ENCODE measurements at regions not wholly inside any gene's neighbourhood (a gene's known extent, or its start where the extent isn't known, plus 50 kb on each side); places are given as distances from the start of the nearest gene placed in this dataset.

DNA sequence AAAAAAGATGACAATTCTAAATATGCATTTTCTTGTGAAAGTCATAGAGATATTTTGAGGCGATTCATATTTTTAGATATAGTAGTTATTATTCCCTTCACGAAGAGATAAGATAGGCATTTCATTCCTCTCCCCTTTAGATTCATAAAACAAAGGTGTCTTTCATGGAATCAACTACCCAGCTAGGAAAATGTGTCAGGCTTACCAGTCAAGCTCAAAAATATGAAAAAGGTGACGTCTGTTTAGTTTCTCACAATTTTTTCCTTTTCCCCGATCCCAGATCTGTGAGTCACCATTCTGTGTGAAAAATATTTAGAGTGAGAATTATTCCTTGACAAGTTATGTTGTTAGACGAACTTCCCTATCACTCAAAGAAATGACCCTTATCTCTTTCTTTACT, 95.4 kb upstream of the FN1 start:
- Mint-ChIP-seq H3K9me3 (no peaks in the 10 kb centered on the region), H3K4me1 (no peaks in the 10 kb centered on the region), H3K27ac (no peak overlapping the region), H3K4me3 (no peak overlapping the region), H3K27me3 (no peaks in the 10 kb centered on the region), H3K36me3 (no peaks in the 10 kb centered on the region)
- CTCF ChIA-PET: no interaction called here
- DNase-seq: no peak

DNA sequence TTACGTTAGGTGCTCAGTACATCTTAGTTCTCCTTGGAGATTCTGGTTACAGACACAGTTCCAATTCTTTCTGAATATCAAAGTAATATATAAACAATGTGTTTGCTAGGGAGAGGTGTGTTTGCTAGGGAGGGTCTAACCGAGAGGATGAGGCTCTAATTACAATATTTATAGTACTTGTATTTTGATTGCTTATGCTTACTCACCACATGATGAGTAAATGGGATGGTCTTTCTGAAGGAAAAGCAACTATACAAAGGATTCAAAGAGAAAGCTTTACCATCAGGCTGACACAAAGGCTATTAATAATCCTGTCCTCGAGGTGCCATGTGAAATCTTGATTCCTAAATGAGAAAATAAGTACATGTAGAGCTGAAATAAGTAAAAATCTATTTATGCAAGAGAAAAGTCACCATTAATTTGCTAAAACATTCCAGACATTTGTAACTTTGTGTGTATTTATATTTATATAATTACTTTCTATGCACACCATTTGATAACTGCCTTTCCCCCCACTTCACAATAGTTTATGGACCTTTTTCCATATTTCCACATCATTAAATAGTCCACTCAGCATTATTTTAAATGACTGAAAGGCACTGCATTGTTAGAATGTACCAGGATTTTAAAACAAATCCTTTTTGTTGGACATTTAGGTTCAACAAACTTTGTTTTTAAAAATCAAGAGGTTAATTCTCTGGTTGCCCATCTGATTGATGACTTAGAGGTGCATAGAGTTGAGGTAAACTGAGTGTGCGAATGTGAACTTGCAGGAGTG, 94.5 kb upstream of the FN1 start:
- Mint-ChIP-seq H3K4me1 (no peaks in the 10 kb centered on the region), H3K36me3 (no peaks in the 10 kb centered on the region), H3K4me3 (no peak overlapping the region), H3K27ac (no peak overlapping the region), H3K27me3 (peaks cover 4% of the 10 kb centered on the region), H3K9me3 (no peaks in the 10 kb centered on the region)
- CTCF ChIA-PET: no interaction called here
- no peak for DNase-seq

DNA sequence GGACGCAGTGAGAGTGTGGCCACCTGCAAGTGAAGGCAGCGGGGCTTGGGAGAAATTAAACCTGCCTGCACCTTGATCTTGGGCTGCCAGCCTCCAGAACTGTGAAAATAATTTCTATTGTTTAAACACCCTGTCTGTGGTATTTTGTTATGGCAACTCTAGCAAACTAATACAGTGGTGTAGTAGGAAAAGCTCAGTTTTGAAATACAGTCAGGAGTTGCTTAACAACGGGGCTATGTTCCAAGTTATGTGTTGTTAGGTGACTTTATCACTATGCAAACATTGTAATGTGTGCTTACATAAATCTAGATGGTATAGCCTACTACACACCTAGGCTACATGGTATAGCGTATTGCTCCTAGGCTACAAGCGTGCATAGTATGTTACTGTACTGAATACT, 93.4 kb upstream of the FN1 start:
- no peak overlapping the region for H3K4me3 Mint-ChIP-seq
- H3K4me1 Mint-ChIP-seq: no peaks in the 10 kb centered on the region
- H3K27ac Mint-ChIP-seq: no peak overlapping the region
- no peak for DNase-seq
- H3K27me3 Mint-ChIP-seq: peaks cover 4% of the 10 kb centered on the region
- H3K9me3 Mint-ChIP-seq: no peaks in the 10 kb centered on the region
- no peaks in the 10 kb centered on the region for H3K36me3 Mint-ChIP-seq
- CTCF ChIA-PET: no interaction called here

DNA sequence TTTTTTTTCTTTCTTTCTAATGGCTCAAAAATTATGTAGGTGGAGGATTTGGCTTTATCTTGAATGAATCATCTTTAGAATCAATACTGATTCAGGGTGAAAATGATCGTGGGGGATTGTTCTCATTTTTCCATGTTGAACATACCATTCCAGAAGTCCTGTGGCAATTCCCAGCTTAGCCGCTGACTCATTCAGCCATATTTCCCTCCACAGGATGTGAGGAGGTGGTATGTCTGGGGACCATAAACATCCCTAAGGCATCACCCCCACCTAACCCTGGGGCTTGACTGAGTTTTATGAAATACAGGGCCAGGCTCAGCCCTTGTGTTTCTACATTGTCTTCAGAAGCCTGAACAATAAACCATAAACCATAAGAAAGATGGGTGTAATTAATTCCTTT, 92.7 kb upstream of the FN1 start:
- no peak for DNase-seq
- Mint-ChIP-seq H3K4me3 (no peak overlapping the region), H3K27me3 (peaks cover 4% of the 10 kb centered on the region), H3K9me3 (no peaks in the 10 kb centered on the region), H3K4me1 (no peaks in the 10 kb centered on the region), H3K27ac (no peak overlapping the region), H3K36me3 (no peaks in the 10 kb centered on the region)
- CTCF ChIA-PET: no interaction called here

DNA sequence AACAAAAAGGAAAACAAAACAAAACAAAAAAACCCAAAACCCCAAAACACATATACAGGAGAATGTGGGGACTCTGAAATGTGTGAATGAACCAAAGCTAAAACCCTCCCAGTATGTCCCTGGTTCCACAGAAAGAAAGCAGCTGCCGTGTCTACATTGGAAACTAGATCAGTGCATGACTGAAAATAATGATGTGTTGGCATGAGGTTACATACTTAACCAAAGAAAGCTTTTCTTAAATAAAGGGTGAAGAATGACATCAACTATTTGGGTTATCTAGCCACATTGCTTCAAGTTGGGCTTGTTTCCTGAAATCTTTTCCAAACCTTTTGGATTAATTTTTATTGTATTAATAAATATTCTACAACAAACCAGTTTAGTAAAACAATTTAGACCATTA, 91.9 kb upstream of the FN1 start:
- no peaks in the 10 kb centered on the region for H3K9me3 Mint-ChIP-seq
- CTCF ChIA-PET: no interaction called here
- no peak for DNase-seq
- no peak overlapping the region for H3K4me3 Mint-ChIP-seq
- peaks cover 4% of the 10 kb centered on the region for H3K27me3 Mint-ChIP-seq
- H3K36me3 Mint-ChIP-seq: no peaks in the 10 kb centered on the region
- no peaks in the 10 kb centered on the region for H3K4me1 Mint-ChIP-seq
- H3K27ac Mint-ChIP-seq: no peak overlapping the region

DNA sequence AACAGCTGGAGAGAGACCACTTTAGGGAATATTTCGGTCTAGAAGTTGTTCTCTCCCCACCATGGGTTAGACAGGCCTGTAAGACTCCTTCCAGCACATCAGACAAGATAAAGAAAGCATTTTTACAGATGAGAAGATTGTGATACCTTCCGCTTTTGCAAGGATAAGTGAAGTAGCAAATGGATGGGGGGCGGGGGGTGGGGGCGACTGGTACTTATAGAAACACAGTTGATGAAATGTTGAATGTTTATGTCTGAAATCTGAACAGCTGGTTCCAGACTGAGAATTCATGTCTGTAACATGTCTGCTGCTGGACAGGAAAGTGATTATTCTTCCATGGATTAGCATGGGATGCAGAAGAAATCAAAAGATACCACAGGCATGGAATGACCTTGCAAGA, 90.5 kb upstream of the FN1 start:
- CTCF ChIA-PET: interaction anchor here (0.6 kb wide), 1 partner anchor 170 kb away, joined by 4 read pairs; no protein-coding TSS in a partner anchor
- no peaks in the 10 kb centered on the region for H3K36me3 Mint-ChIP-seq
- DNase-seq: no peak
- peaks cover 4% of the 10 kb centered on the region for H3K27me3 Mint-ChIP-seq
- H3K4me3 Mint-ChIP-seq: no peak overlapping the region
- no peaks in the 10 kb centered on the region for H3K4me1 Mint-ChIP-seq
- no peaks in the 10 kb centered on the region for H3K9me3 Mint-ChIP-seq
- no peak overlapping the region for H3K27ac Mint-ChIP-seq

DNA sequence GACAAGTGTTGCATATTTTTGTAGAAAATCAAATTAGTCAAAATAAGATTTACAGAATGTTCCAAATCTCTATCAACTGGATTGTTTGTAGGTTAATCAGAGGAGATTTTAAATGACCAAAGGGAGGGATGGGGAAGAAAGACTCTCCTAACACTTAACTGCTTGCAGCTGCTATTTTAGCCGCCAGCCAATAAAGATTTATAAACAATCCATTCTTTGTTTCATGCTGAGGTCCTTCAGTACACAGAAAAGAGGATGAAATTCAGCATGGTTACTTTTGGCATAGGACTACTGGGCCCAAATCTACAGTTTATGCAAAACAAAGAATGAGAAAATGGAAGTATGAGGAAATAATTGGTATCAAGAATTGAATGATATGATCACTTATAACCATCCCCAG, 86.4 kb upstream of the FN1 start:
- H3K4me1 Mint-ChIP-seq: no peaks in the 10 kb centered on the region
- no peak overlapping the region for H3K4me3 Mint-ChIP-seq
- no peak overlapping the region for H3K27ac Mint-ChIP-seq
- H3K9me3 Mint-ChIP-seq: no peaks in the 10 kb centered on the region
- H3K36me3 Mint-ChIP-seq: no peaks in the 10 kb centered on the region
- CTCF ChIA-PET: no interaction called here
- H3K27me3 Mint-ChIP-seq: peaks cover 4% of the 10 kb centered on the region
- no peak for DNase-seq

DNA sequence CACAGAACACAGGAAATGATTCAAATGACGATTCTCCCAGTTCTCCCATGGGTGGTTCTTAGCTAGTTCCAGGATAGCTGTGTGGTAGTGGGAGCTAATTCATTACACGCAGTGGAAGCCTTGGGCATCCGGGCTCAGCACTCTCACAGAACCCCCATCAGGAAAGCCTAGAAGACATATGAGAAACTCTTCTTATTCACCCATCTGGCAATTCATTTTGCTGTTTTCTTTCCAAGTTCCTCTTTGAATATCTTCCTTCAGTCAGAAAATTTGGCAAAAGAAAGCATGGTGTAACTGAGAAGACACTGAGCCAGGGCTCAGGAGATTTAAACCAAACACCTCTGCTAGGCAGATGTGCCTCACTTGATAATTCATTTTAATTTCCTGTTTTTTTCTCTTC, 85.2 kb upstream of the FN1 start:
- no peak for DNase-seq
- Mint-ChIP-seq H3K36me3 (no peaks in the 10 kb centered on the region), H3K27me3 (peaks cover 4% of the 10 kb centered on the region), H3K4me1 (no peaks in the 10 kb centered on the region), H3K9me3 (no peaks in the 10 kb centered on the region), H3K27ac (no peak overlapping the region), H3K4me3 (no peak overlapping the region)
- CTCF ChIA-PET: no interaction called here

DNA sequence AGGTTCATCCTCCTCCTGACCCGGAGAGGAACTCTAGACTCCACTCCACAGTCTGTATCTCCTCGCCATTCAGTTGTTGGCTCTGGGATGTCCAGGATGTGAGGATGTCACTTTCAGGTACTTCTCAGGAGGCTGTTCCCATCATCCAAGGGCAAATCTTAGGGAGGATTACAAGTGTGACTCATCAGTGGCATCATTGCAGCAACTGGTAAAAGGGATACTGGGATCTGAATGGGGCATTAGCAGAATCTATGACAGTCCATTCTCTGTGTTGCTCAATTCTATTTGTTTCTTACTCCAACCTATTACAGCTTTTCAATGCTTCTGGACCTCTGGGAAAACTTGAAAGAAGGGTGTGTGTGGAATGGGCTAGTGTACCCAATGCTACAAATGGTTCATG, 81.5 kb upstream of the FN1 start:
- Mint-ChIP-seq H3K27me3 (peaks cover 3% of the 10 kb centered on the region), H3K9me3 (no peaks in the 10 kb centered on the region), H3K4me3 (no peak overlapping the region), H3K4me1 (no peaks in the 10 kb centered on the region), H3K36me3 (no peaks in the 10 kb centered on the region), H3K27ac (no peak overlapping the region)
- CTCF ChIA-PET: no interaction called here
- no peak for DNase-seq

DNA sequence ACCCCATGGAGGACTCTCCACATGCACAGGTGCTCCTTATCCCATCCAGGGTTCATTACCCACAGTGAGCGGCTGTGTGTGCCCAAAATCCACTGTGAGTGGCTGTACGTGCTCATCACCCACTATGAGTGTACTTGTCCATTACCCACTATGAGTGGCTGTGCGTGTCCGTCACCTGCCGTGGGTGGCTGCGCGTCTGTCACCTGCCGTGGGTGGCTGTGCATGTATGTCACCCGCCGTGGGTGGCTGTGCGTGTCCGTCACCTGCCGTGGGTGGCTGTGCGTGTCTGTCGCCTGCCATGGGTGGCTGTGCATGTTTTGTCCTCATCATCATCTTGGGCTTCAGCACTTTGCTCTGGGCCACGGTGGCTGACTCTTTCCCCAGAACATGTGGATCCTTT, 78.6 kb upstream of the FN1 start:
- CTCF ChIA-PET: no interaction called here
- Mint-ChIP-seq H3K4me1 (no peaks in the 10 kb centered on the region), H3K36me3 (no peaks in the 10 kb centered on the region), H3K27ac (no peak overlapping the region), H3K27me3 (peaks cover 3% of the 10 kb centered on the region), H3K9me3 (no peaks in the 10 kb centered on the region), H3K4me3 (no peak overlapping the region)
- no peak for DNase-seq

DNA sequence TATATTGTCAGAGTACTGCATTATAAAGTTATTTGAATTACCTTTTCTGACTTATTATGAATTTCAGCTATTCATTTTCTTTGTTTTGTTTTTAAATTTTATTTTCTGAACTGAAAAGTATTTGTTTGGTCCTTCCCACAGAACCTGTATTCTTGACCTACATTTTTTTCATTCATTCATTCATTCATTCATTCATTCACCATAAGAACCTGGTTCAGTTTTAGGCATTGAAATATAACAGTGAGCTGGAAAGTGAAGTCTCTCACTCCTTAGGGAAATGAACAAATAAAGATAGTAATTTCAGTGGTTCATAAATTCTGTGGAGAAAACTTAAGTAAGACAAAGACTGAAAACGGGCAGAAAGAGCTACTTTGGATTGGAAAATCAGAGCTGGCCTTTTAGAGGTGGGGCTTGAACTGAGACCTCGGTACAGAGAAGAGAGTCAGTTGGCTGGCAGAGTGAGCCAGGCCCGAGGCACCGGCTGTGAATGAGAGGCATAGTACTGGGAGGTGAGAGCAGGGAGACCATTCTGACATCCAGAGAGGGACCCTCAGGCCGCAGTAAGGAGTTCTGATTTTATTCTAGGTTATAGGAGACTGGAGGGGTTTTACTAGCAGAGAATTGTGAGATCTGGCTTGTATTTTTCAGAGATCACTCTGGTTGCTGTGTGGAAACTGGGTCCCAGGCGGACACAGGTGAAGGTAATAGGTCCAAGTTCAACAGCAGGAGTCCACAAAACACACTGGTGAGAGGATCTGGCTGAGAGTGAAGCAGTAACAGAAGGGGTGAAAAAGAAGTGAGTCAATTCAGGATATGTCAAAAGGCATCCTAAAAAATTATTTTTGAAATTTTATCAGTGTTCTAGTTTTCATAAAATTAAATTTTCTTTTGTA, 75.8 kb upstream of the FN1 start:
- H3K4me3 Mint-ChIP-seq: no peak overlapping the region
- peaks cover 3% of the 10 kb centered on the region for H3K27me3 Mint-ChIP-seq
- no peaks in the 10 kb centered on the region for H3K36me3 Mint-ChIP-seq
- CTCF ChIA-PET: no interaction called here
- H3K27ac Mint-ChIP-seq: no peak overlapping the region
- DNase-seq: no peak
- H3K9me3 Mint-ChIP-seq: no peaks in the 10 kb centered on the region
- no peaks in the 10 kb centered on the region for H3K4me1 Mint-ChIP-seq

DNA sequence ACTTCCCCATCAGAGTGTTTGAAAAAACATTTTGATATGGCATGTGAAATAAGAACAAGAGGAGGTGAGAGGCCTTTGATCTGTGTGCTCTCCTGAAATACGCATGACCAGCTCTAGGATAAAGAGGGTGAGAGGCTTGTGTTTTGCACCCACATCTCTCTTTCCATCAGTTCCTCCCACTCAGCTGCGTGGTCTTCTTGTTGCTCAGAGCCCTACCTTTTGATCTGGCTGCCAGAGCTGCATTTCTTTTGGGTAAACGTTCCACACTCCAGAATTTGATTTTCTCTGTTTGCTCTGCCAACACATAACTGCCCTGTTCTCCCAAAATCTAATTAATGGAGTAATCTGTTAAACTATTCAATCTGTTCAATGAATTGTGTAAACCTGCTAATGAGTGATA, 72.0 kb upstream of the FN1 start:
- H3K27ac Mint-ChIP-seq: no peak overlapping the region

DNA sequence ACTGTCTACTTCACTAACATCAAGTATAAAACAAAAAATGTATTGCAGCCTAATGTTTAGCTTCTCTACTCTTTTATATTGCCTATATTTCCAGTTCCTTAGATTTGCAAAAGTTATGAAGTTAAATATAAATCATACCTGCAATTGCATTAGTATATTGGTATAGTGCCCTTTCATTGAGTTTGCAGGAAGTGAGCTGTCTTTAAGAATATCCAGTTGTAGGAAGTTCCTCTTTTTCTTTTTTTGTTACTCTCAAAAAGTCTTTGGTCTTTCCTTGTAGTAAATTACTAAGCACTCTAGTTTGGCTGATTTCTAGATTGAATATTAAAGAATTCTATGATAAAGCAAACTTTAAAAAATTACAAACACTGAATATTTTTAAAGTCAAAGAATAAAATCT, 71.3 kb upstream of the FN1 start:
- H3K27ac Mint-ChIP-seq: no peak overlapping the region
- CTCF ChIA-PET: no interaction called here
- H3K36me3 Mint-ChIP-seq: no peaks in the 10 kb centered on the region
- H3K27me3 Mint-ChIP-seq: no peaks in the 10 kb centered on the region
- H3K4me1 Mint-ChIP-seq: no peaks in the 10 kb centered on the region
- no peaks in the 10 kb centered on the region for H3K9me3 Mint-ChIP-seq
- DNase-seq: no peak
- no peak overlapping the region for H3K4me3 Mint-ChIP-seq

More for the DNA sequence above, 72.0 kb upstream of the FN1 start:
- no peak overlapping the region for H3K4me3 Mint-ChIP-seq
- H3K9me3 Mint-ChIP-seq: no peaks in the 10 kb centered on the region
- H3K27me3 Mint-ChIP-seq: no peaks in the 10 kb centered on the region
- CTCF ChIA-PET: no interaction called here
- DNase-seq: no peak
- no peaks in the 10 kb centered on the region for H3K4me1 Mint-ChIP-seq
- no peaks in the 10 kb centered on the region for H3K36me3 Mint-ChIP-seq

DNA sequence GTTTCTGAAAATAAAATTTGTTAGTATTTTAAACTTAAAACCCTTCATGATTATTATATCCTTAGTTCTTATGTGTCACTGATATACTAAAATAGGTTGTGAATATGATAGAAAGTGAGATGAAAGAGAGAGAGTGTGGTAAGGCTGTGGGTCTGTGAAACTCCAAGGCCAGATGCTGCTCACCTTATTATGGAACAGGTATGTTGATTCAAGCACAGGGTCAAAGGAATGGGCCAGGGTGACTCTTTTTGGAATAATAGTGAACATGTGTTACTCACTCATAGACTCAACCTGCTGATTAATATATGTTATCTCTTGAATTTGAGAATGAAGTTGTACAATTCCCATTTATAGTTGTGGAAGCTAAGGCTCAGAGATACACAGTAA, 70.7 kb upstream of the FN1 start:
- Mint-ChIP-seq H3K36me3 (no peaks in the 10 kb centered on the region), H3K9me3 (no peaks in the 10 kb centered on the region), H3K27me3 (no peaks in the 10 kb centered on the region), H3K27ac (no peak overlapping the region), H3K4me1 (no peaks in the 10 kb centered on the region), H3K4me3 (no peak overlapping the region)
- CTCF ChIA-PET: no interaction called here
- no peak for DNase-seq

DNA sequence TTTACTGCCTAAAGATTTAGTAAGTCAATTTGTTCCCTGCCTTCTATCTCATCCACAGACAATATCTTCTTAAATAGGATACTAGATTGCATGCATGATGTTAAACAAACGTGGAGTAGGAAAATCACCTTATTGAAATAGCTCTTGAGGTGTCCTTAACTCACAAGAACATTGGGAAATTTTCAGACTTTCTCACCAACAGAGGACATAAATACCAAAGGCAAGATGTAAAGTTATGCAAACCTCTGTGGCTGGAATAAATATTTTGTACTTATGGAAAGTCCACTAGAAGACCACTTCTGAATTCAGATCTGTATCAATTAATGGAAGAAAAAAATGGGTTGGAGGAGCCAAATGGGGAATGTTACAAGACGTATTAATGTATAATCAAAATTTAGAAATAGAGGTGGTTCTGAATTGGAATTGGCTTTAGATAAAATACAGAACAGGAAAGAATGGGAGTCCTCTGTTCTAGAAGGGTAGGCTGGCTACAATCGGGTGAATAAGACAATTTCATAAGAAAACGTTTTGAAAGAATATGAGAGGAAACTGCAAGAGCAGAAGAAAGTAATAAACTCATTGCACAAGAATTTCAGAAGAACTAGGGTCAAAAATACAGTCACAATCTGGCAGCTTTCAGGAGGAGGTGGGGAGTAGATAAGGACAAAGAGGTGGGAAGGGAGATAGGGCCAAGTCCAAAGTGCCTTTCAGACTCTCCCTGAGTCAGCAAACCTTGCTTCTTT, 69.3 kb upstream of the FN1 start:
- CTCF ChIA-PET: no interaction called here
- no peaks in the 10 kb centered on the region for H3K9me3 Mint-ChIP-seq

More for the DNA sequence above, 69.3 kb upstream of the FN1 start:
- no peaks in the 10 kb centered on the region for H3K4me1 Mint-ChIP-seq
- no peak overlapping the region for H3K4me3 Mint-ChIP-seq
- H3K27ac Mint-ChIP-seq: no peak overlapping the region
- H3K36me3 Mint-ChIP-seq: no peaks in the 10 kb centered on the region
- H3K27me3 Mint-ChIP-seq: no peaks in the 10 kb centered on the region
- DNase-seq: no peak

Data from activated naive CD4-positive, alpha-beta T cell treated with anti-CD3 and anti-CD28 coated beads, Interleukin-2, amount 10 ng/mL, durations not matched to agents 7 days and 5 days (primary cell).